ENCODE measurements at regions not wholly inside any gene's neighbourhood (a gene's known extent, or its start where the extent isn't known, plus 50 kb on each side); places are given as distances from the start of the nearest gene placed in this dataset.

DNA sequence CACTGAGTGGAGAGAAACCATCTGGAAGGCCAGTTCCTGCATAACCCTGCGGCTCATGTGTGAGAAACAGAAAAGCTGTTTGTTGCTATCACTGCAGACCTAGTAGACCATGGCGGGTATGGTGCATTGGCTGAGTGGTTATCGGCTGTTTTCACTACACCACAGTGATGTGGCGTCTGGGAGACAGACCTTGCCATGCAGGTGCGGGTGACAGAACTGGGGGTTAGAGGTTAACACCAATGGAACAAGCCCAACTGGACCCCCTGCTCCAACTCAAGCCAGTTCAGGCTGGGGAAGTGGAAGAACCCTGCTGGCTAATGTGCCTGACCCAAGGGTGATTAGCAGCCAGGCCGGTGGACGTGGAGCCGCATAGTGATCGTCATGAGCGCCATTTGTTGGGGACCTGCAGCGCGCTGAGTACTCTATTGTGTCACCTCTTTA, 91.9 kb downstream of the IRF8 start:
- no peak for DNase-seq (ENCODE audit: low read depth)

DNA sequence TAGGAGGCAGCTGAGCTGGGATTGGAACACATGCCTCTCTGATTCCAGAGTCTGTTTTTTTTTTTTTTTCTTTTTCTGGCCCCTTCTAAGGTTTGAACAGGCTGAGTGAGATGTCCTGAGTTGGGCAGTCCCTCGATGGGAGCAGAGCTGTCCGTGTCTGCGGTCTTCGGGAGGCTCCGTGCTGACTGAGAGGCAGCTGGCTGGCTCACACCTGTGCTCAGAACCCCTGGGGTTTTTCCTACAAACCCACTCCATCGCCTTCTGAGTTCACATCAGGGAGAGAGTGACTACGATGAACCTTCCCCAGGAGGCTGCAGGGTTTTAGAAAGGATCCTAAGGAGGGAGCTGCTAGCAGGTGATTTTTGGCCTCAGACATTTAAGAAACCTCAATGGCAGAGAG, 92.5 kb downstream of the IRF8 start:
- no peak for DNase-seq (ENCODE audit: low read depth)

DNA sequence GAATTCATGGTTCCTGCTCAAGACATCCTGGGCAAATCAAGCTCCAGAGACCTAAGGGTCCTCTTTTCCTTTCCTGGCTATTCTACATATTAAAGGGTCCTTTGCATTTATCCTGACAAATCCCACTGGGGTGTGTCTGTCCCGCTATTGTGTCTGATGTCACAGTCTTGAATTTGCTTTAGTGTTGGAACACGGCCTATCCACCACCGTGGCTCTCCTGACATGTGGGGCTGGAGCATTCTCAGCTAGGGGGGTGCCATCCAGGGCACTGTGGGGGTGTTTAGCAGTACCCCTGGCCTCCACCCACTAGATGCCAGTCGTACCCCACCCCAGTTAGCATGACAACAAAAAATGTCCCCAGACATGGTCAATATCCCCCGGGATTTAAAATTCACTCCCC, 92.9 kb downstream of the IRF8 start:
- no peak for DNase-seq (ENCODE audit: low read depth)

DNA sequence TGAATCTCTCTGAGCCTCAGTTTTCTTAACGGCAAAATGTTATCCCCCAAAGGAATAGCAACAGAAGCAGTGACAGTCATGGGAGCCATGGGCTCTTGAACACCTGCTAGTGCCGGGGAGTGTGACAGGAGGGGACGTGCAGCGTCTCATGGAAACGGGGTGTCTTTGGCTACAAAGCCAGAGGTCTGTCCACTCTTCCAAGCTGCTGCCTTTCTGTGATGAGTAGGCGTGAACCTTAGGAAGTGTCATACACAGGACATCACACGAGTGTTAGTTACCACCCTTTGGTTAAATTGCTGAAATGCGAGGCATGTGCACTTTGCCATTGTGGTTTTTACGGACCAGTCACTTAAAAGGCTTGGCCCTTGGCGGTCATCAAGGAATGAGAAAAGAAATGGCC, 93.4 kb downstream of the IRF8 start:
- no peak for DNase-seq (ENCODE audit: low read depth)

- no peak for DNase-seq (ENCODE audit: low read depth)
Measured at GRCh38 chr16:85992779-85993178, 93.8 kb downstream of the IRF8 start.

- DNase-seq (ENCODE audit: low read depth): no peak
Measured at GRCh38 chr16:85994492-85995490, 95.8 kb downstream of the IRF8 start.

- no peak for DNase-seq (ENCODE audit: low read depth)
Measured at GRCh38 chr16:85995541-85996423, 96.8 kb downstream of the IRF8 start.

- no peak for DNase-seq (ENCODE audit: low read depth)
Measured at GRCh38 chr16:85996843-85997242, 97.9 kb downstream of the IRF8 start.

- no peak for DNase-seq (ENCODE audit: low read depth)
Measured at GRCh38 chr16:85998171-85998867, 99.4 kb downstream of the IRF8 start.

DNA sequence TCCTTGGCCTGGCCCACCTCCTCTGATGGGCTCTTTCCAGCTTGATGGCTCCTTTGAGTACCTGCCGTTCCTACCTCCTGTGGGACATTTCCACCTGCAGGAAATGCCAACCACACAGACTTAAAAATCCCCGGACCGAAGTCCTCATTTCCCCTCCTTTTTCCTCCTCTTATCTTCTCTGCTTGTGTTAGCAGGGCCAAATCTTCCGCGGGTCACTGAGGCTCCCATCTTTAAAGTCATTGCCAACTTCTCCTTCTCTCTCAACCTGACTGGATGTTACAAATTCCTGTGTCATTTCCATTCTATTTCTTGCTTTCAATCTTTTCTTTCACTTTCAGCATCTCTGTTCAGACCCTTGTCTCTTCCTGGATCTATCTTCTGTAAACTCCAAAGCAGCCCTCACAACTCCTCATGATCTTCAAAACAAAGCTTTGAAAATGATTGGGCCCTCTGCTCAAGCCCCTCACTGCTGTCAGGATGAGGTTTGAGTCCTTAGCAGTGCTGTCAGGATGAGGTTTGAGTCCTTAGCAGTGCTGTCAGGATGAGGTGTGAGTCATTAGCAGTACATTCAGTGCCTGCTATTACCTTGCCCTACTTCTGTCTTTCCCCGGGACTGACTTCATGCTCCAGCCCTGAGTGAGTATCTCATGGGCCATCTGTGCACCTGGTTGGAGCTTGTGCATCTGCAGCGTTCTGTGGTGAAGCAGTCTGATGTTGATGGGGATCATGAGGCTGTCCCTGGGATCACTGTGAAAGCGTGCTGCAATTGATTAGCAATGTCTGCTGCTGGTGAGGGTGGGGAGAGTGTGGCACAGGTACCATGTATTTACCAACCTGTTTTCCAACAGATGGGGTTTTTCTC, 100.1 kb downstream of the IRF8 start:
- no peak for DNase-seq (ENCODE audit: low read depth)

- DNase-seq (ENCODE audit: low read depth): no peak
Measured at GRCh38 chr16:85999778-86000177, 100.8 kb downstream of the IRF8 start.

DNA sequence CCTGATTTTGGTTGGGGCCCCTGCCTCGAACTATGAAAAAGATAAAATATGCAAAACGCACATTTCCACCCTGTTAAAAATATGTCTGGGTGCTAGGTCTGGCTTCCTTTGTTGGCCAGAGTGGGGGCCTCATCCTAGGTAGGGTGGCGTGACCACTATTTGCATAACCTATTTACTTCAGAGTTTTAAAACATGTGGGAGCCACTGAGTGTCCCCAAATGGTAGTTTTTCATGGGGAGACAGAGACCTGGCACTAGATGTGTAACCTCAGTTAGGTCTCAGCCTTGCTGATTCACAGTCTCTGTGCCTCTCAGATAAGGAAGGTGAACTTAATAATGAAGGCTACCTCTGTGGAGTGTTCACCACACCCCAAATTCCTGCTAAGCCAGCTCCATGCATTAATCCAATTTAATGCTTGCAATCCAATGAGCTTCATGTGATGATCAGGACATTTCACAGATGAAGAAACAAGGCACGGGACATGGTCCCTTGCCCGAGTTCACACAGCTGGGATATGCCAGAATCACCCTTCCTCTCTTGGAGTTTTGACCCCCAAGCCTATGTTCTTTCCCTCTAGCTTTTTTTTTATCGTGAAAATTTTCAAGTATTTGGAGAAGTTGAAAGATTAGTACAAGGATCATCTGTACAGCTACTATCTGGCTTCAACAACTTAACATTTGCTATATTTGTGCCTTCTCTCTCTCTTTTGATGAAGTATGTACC, 103.4 kb downstream of the IRF8 start:
- no peak for DNase-seq (ENCODE audit: low read depth)

DNA sequence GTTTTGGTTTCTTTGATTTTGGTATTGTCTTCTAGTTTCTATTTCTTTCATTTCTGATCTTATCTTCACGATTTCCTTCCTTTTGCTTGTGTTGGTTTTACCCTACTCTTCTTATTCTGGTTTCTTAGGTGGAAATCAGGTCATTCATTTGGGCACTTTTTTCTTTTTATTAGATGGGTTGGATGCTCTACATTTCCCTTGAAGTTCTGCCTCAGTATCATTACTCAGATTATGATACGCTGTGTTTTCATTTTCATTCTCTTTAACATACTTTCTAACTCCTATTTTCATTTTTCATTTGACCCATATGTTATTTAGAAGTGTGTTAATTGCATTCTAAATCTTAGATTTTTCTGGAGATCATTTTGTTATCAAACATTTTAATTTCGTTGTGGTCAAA, 108.6 kb downstream of the IRF8 start:
- no peak for DNase-seq (ENCODE audit: low read depth)

GRCh38 chr16:86010680-86011141, 111.7 kb downstream of the IRF8 start:
- no peak for DNase-seq (ENCODE audit: low read depth)

DNA sequence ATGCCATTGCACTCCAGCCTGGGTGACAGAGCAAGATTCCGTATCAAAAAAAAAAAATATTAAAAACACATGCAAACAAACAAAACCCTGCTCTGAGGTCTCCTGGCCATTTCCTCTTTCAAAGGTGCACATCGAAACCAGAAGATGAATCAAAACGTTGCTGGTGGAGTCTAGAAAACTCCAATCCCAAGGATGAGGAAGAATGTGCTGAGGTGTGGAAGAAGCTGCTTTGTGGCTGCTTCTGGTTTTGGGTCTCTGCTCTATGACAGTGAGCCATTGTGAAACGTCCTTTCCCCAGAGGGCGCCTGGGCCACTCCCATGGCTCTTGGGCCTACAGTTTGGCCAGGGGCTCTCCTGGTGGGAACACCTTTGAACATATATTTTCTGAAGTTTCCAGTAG, 112.6 kb downstream of the IRF8 start:
- no peak for DNase-seq (ENCODE audit: low read depth)

DNA sequence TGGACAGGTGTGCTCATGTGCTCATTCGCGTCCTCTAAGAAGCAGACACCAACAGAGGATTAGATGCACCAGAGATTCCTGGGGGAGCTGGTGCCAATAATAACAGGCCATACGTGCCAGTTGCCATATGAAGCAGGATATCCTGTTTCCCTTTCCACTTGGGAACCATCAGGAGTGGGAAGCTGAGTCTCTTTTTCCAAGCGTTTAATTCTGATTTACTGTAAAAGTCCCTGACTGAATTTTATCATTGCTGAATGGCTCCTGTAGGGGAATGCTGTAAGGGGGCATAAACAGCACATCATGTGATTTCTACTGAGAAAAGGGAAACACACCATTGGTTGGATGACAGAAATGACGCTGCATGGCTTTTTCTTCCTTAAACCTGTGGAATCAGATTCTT, 113.3 kb downstream of the IRF8 start:
- no peak for DNase-seq (ENCODE audit: low read depth)

GRCh38 chr16:86013867-86014266, 114.9 kb downstream of the IRF8 start:
- DNase-seq (ENCODE audit: low read depth): no peak

DNA sequence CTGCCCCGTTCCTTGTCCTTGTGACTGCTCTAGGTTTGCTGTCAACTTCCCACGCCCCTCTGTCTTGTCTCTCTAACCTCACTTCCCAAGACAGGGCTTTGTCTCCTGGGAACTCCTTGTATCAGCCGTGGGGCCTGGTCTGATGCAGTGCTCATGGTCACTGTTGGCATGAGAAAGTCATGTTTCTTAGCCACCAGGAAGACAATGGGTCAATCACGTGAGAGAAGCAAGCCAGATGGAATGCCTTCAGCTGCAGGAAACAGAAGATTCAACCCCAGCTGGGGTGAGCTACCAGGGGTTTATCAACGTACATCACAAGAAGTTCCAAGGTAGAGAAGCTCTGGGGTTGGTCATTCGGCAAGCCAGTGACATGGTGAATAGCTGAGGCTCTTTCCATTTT, 116.6 kb downstream of the IRF8 start:
- no peak for DNase-seq (ENCODE audit: low read depth)

GRCh38 chr16:86016201-86016965, 117.4 kb downstream of the IRF8 start:
- peak; percentile 11 for DNase-seq (ENCODE audit: low read depth)

DNA sequence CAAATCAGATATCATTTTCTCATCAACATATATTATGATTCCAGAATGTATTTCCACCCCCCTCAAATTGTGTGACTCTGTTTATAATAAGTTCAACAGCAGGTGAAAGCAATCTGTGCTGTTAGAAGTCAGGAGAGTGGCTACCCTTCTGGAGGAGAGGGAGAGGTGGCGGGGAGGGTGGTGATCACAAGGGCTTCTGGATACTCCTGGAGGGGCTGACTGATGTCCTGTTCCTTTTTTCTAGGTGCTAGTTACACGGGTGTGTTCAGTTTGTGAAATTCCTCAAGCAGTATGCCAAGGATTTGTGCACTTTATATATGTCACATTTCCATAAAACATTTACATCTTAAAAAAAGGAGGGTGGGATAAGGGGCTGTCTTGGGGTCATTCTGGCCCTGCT, 119.1 kb downstream of the IRF8 start:
- DNase-seq (ENCODE audit: low read depth): no peak

Data from stimulated activated CD8-positive, alpha-beta memory T cell treated with anti-CD3 and anti-CD28 coated beads, Interleukin-15, amount 100 ng/mL, for 24 hours (primary cell).